ENCODE measurements at regions not wholly inside any gene's neighbourhood (a gene's known extent, or its start where the extent isn't known, plus 50 kb on each side); places are given as distances from the start of the nearest gene placed in this dataset.
"Not testable (repeated sequence)": the region's sequence is repeated elsewhere in the genome, so short reads cannot be mapped to it uniquely, and the experiment has no call there.

GRCh38 chr10:84626397-84627087 is 298.2 kb downstream of the CCSER2 start:
- no peak for FAIRE-seq

GRCh38 chr10:84632866-84633265 is 304.5 kb downstream of the CCSER2 start:
- DNase-seq (ENCODE audit: extremely low spot score, insufficient read length, low read depth): no peak
- FAIRE-seq: no peak

More at GRCh38 chr10:84626397-84627087, 298.2 kb downstream of the CCSER2 start:
- DNase-seq (ENCODE audit: extremely low spot score, insufficient read length, low read depth): no peak

DNA sequence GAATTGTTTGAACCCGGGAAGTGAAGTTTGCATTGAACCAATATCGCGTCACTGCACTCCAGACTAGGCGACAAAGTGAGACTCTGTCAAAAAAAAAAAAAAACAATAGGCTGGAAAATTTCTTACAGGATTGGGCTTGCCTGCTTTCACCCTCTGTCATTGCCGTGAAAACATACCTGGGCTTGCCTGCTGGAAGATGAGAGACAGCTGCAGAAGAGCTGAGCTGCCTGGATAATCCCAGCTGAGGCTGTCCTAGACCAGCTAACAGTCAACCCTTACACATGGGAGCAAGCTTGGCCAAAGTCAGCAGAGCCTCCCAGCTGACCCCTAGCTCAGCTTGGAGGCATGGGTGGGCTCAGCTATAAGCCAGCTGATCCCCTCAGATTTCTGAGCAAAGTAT is 306.2 kb downstream of the CCSER2 start:
- DNase-seq (ENCODE audit: extremely low spot score, insufficient read length, low read depth): no peak
- no peak for FAIRE-seq

DNA sequence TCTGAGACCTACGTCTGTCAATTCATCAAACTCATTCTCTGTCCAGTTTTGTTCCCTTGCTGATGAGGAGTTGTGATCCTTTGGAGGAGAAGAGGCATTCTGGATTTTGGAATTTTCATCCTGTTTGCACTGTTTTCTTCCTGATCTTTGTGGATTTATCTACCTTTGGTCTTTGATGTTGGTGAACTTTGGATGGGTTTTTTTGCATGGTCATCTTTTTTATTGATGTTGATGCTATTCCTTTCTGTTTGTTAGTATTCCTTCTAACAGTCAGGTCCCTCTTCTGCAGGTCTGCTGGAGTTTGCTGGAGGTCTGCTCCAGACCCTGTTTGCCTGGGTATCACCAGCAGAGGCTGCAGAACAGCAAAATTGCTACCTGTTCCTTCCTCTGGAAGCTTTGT is 322.2 kb downstream of the CCSER2 start:
- FAIRE-seq; DNase-seq (ENCODE audit: extremely low spot score, insufficient read length, low read depth): not testable (repeated sequence)

DNA sequence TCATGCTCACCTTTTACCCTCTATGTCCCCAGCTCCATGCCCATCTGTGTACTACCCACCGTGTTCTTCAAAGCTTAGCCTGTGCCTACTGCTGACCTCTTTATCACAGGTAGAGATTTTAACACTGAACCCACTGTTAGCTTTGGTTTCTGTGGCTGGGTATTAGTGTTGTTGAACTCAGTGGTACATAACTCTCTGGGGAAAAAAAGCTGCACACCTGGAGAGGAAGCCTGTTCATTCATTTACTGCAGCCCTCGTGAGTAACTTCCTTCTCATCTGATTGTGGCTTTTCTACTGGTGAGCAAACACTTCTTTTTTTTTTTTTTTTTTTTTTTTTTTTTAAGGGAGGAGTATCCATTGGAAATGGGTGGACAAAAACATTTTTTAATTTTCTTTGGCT is 326.3 kb downstream of the CCSER2 start:
- DNase-seq (ENCODE audit: extremely low spot score, insufficient read length, low read depth) (peak; percentile 5), FAIRE-seq (peak; percentile 51)

DNA sequence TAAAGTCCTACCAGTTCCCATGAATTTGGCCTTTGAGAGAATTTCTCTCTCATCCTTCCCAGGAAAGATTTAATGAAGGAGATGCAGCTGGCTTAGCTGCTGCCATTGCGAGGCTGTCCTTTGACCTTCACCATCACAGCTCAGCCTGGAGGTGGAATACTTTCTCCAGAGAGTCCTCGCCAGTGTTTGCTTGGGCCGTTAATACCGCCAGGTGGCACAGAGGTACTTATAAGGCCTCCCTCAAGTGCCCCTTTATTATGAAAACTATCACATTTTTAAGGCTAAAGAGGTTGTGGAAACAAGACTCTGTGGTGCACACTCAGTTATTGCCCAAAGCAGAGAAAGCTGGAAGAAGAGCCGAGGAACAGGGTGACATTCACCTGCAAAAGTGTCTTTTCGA is 330.6 kb downstream of the CCSER2 start:
- DNase-seq (ENCODE audit: extremely low spot score, insufficient read length, low read depth) (no peak), FAIRE-seq (no peak)

DNA sequence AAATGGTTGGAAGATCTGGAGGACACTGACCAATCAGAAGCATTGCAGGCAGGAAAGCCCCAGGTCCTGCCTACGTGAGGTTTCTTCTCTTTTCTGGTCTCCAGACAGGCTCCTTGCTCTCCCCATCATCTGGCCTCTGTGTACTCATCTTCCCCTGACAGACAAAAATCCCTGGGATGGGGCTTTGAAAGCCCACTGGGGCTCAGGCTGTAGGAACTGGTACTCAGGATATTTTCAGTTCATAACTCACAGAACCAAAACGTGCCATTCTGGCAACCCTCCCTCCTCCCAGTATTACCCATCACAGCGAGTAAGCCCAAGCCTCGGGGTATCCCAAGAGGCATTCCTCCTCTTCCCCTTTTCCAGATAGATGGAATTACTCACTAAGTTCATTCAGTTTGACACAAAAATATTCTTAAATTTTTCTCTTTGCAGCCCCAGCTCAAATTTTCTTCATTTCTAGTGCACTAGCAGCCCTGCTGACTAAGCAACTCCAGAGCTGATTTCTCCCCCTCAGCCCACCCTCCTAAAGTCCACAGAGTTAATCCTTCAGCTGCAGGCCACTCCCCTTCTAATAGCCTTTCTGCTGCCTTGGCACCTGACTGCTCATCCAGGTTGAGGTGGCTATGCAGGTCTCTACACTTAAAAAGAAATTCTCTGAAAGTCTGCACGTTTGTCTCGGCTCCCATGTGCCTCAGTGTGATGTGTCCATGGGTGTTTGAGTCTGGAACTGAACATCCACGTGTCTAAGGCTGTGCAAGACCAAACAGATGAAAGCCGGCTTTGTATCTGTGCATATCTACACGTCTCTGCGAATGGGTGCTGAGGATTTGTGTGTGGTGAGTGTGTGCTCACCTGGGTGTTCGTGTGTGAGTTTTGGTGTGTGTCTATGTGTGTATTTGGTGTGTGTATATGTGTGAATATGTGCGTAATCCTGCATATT is 331.4 kb downstream of the CCSER2 start:
- no peak for FAIRE-seq

DNA sequence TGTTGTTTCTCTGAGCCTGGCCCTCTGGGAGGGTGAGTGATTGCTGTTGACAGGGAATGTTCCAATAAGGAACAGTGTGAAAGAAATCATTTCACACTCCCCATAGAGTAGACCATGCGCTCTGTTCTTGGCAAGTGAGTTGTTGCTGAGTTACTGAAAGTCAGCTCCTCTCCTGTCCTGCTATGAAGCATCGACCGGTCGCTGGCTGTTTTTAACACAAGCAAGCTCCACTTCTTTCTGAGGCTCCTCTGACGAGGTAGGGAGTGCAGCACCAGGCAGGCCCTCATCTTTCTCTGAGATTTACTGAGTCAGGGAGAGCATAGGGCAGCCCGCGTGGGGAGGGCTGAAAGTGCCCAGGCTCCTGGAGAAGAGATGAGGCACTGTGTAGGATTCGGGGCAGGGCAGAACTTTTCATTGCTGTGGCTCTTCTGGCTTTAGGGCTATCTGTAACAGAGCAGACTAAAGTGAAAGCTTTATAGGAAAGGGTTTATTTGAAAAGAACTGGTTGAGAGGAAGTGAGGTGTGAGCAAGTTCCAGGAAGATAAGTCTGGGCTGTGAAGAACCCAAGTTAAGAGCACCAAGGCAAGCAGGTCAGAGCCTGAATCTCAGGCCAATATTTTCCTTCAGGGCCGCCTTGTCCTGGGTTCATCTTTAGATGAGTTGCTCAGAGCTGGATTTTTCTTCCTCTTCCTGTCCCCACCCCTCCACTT is 332.2 kb downstream of the CCSER2 start:
- DNase-seq (ENCODE audit: extremely low spot score, insufficient read length, low read depth) (no peak), FAIRE-seq (no peak)

More for the DNA sequence above, 331.4 kb downstream of the CCSER2 start:
- no peak for DNase-seq (ENCODE audit: extremely low spot score, insufficient read length, low read depth)

- DNase-seq (ENCODE audit: extremely low spot score, insufficient read length, low read depth): no peak
- FAIRE-seq: no peak
Observed at GRCh38 chr10:84665211-84665610, 336.8 kb downstream of the CCSER2 start.

- DNase-seq (ENCODE audit: extremely low spot score, insufficient read length, low read depth) (peak; percentile 9), FAIRE-seq (peak; percentile 24)
Observed at GRCh38 chr10:84665883-84666463, 337.6 kb downstream of the CCSER2 start.

DNA sequence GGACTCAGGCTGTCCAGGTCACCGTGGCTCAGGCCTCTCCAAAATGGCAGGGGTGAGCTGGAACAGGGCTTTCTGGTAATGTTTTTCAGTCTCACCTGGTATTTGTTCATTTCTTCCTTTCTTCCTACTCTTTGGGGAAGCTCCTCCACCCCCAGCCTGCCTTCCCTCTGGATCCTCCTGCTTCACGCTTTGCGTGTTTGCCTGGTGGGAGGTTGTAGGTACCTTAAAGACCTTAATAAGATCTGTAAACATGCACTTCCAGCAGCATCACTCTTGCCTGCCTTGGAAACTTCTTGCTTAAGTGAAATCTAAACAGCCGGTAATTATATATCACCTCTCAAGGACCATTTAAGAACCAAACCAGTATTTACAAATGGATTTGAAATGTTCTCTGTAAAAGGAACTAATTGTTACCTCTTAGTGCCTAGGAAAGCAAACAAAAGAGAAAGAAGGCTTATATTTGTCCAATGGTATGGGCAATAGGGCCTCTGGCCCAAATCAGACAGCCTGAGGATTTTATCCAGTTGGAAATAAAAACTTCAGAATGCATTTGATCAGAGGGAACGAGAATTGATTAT is 339.9 kb downstream of the CCSER2 start:
- FAIRE-seq (no peak), DNase-seq (ENCODE audit: extremely low spot score, insufficient read length, low read depth) (no peak)

- FAIRE-seq (no peak), DNase-seq (ENCODE audit: extremely low spot score, insufficient read length, low read depth) (no peak)
Observed at GRCh38 chr10:84675060-84675459, 346.7 kb downstream of the CCSER2 start.

GRCh38 chr10:84676536-84676935 is 348.1 kb downstream of the CCSER2 start:
- no peak for DNase-seq (ENCODE audit: extremely low spot score, insufficient read length, low read depth)
- no peak for FAIRE-seq

GRCh38 chr10:84681781-84682180 is 353.4 kb downstream of the CCSER2 start:
- DNase-seq (ENCODE audit: extremely low spot score, insufficient read length, low read depth) (no peak), FAIRE-seq (no peak)

DNA sequence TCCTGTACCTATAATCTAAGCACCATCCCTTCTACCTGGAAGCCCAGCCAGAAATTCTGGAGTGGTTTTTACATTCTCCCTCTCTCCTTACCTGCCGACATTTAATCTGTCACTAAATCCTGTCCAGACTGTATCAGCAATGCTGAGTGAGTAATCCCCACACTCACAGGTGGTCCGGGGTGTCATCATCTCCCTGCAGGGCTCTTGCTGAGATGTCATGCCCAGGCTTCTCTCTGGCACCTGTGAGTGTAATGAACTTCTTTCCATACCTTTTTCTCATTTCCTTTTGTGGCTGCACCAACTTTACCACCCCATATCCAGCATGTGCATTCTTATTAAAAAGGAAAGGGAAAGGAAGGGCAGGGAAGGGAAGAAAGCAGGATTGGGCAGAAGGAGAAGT is 355.2 kb downstream of the CCSER2 start:
- DNase-seq (ENCODE audit: extremely low spot score, insufficient read length, low read depth): no peak
- no peak for FAIRE-seq

DNA sequence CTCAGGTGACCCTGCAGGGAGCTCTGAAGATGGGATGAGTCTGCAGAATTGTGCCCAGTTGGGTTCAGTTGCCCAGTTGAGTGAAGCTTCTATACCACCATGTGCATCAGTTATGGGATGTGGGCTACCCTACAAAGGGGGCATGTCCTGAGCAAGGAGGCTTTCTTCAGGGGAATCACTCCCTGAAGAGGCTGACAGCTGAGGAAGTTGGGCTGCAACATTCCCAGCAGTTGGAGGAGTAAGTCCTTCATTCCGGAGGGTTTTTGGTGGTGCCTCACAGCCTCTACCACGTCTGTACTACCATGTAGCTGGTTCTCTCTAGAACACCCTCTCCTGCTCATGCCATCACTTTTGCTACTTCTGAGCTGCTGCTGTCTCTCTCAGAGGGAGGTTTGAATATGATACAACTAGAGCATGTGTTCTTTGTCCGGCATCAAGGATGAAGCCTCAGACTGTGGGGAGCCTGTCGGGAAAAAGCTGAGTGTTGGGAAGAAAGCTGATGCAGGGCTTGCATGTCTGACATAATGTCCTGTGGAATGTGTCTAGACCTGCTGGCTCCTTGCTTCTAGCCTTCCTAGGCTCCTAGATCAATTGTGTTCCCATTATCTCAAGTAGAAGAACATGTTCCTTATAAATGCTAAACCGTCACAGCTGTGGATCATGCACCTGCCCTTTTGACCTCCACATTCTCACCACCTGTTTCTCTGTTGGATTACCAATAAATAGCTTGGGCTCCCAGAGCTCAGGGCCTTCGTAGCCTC is 355.8 kb downstream of the CCSER2 start:
- DNase-seq (ENCODE audit: extremely low spot score, insufficient read length, low read depth) (no peak), FAIRE-seq (no peak)

DNA sequence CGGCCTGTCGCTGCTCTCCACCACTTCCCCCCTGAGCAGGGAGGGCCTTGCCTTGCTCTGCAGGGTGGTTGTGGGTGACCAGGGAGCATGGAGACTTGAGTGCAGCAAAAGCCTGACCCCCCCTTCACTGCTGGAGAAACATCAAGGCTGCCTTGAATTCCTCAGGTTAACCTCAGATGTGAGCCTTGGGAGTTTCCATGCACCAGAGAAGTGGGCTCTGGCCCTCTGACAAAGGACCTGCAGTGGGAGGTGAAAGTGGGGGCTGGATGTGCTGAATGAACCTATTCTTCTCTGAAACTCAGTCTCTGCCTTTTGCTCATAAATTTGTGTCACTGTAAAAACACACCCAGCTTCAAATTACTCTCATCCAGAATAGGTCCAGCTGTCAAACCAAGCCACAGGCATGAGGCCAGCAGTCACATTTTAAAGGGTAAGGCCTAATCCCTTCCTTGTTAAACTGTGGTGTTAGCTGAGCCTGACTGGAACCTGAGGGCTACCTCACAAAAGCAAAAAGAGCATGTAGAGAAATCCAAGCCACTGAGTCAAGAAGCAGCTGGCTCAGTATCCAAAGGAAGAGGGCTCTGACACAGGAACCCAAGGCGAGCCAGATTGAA is 356.8 kb downstream of the CCSER2 start:
- DNase-seq (ENCODE audit: extremely low spot score, insufficient read length, low read depth) (no peak), FAIRE-seq (no peak)

GRCh38 chr10:84693006-84693405 is 364.6 kb downstream of the CCSER2 start:
- DNase-seq (ENCODE audit: extremely low spot score, insufficient read length, low read depth): no peak
- no peak for FAIRE-seq

DNA sequence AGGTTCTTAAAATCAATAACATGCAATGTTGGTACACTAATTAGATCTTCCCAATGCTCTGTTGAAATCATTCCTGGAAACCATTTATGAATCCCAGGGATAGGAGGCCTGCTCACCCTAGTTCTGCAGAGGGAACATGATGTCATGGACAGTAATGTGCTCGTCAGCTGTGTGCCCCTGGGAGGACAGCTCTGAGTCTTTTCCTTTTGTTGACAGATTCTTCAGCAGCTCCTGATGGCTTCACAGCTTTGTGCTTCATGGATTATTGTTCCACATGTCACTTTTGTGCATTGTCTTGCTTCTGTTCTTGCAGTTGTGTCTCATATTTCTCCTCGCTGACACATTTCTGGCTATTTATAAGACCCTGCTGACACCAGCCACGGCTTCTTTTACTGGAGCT is 367.5 kb downstream of the CCSER2 start:
- FAIRE-seq (no peak), DNase-seq (ENCODE audit: extremely low spot score, insufficient read length, low read depth) (no peak)
